ENCODE measurements at regions not wholly inside any gene's neighbourhood (a gene's known extent, or its start where the extent isn't known, plus 50 kb on each side); places are given as distances from the start of the nearest gene placed in this dataset.

- H3K27me3 Mint-ChIP-seq (ENCODE audit: low read depth in 3 of 3), result peaks cover 0 to 4% (median 1%) of the 10 kb centered on the region in 3 donors
- no peak overlapping the region for H3K27ac Mint-ChIP-seq
- Histone ChIP-seq H2AFZ (ENCODE audit: insufficient read depth, low read depth, low read length, poor library complexity, severe bottlenecking) (no peak overlapping the region), H3K36me3 (replicated peaks in 1 of 2; ENCODE audit: control insufficient read depth in 1 of 2, insufficient read depth in 2 of 2, low read length in 2 of 2) (no peaks in the 10 kb centered on the region), H3K79me2 (ENCODE audit: insufficient read depth, low read length) (no peaks in the 10 kb centered on the region), H3K27me3 (ENCODE audit: control insufficient read depth in 2 of 2, insufficient read depth in 2 of 2, low read length in 2 of 2) (no peaks in the 10 kb centered on the region), H3K4me1 (ENCODE audit: control insufficient read depth in 1 of 2, insufficient read depth in 2 of 2, low read length in 2 of 2) (no peaks in the 10 kb centered on the region), H4K20me1 (ENCODE audit: insufficient read depth, low read length) (no peaks in the 10 kb centered on the region), H3K4me2 (replicated peaks; ENCODE audit: extremely low read depth, low read length, poor library complexity, severe bottlenecking) (no peak overlapping the region), H3K9me3 (replicated peaks in 1 of 2; ENCODE audit: control insufficient read depth in 1 of 2, insufficient read depth in 1 of 2, low read length in 2 of 2) (no peaks in the 10 kb centered on the region), H3K27ac (ENCODE audit: low read depth in 1 of 2, low read length in 2 of 2) (no peak overlapping the region), H3K9ac (ENCODE audit: insufficient read depth, low read length, poor library complexity, severe bottlenecking) (no peak overlapping the region), H3K4me3 (replicated peaks in 1 of 3; ENCODE audit: low read depth in 2 of 3, low read length in 3 of 3) (no peak overlapping the region)
- intact Hi-C loops (cut with micrococcal nuclease), result no loop called here
- 91% methylated on average over 6 of the region's 8 CpGs for WGBS (ENCODE audit: insufficient coverage)
- no peaks in the 10 kb centered on the region for H3K36me3 Mint-ChIP-seq
- no peak for TF ChIP-seq CTCF (IDR thresholded peaks at IDR 0.05)
- no peak overlapping the region for H3K4me3 Mint-ChIP-seq
- H3K4me1 Mint-ChIP-seq, result peaks cover 10% of the 10 kb centered on the region
- no peak for DNase-seq
- peaks cover 1 to 17% (median 3%) of the 10 kb centered on the region in 7 donors for H3K9me3 Mint-ChIP-seq
Measured at GRCh38 chr4:152117933-152118507, 357.2 kb upstream of the GATB start.

- Mint-ChIP-seq H3K36me3 (no peaks in the 10 kb centered on the region), H3K27me3 (ENCODE audit: low read depth in 3 of 3) (peaks cover 0 to 4% (median 1%) of the 10 kb centered on the region in 3 donors), H3K4me3 (no peak overlapping the region), H3K9me3 (peaks cover 0 to 17% (median 3%) of the 10 kb centered on the region in 7 donors), H3K4me1 (peaks cover 14% of the 10 kb centered on the region), H3K27ac (no peak overlapping the region)
- no CpG with 5 or more reads among the region's 6 CpGs for WGBS (ENCODE audit: insufficient coverage)
- Histone ChIP-seq H3K9ac (ENCODE audit: insufficient read depth, low read length, poor library complexity, severe bottlenecking) (no peak overlapping the region), H3K36me3 (replicated peaks in 1 of 2; ENCODE audit: control insufficient read depth in 1 of 2, insufficient read depth in 2 of 2, low read length in 2 of 2) (no peaks in the 10 kb centered on the region), H3K27ac (ENCODE audit: low read depth in 1 of 2, low read length in 2 of 2) (no peak overlapping the region), H3K4me2 (replicated peaks; ENCODE audit: extremely low read depth, low read length, poor library complexity, severe bottlenecking) (no peak overlapping the region), H3K79me2 (ENCODE audit: insufficient read depth, low read length) (no peaks in the 10 kb centered on the region), H3K9me3 (replicated peaks in 1 of 2; ENCODE audit: control insufficient read depth in 1 of 2, insufficient read depth in 1 of 2, low read length in 2 of 2) (no peaks in the 10 kb centered on the region), H4K20me1 (ENCODE audit: insufficient read depth, low read length) (no peaks in the 10 kb centered on the region), H2AFZ (ENCODE audit: insufficient read depth, low read depth, low read length, poor library complexity, severe bottlenecking) (no peak overlapping the region), H3K27me3 (ENCODE audit: control insufficient read depth in 2 of 2, insufficient read depth in 2 of 2, low read length in 2 of 2) (no peaks in the 10 kb centered on the region), H3K4me1 (ENCODE audit: control insufficient read depth in 1 of 2, insufficient read depth in 2 of 2, low read length in 2 of 2) (peaks cover 0 to under 1% of the 10 kb centered on the region in 2 donors), H3K4me3 (replicated peaks in 1 of 3; ENCODE audit: low read depth in 2 of 3, low read length in 3 of 3) (no peak overlapping the region)
- no peak for TF ChIP-seq CTCF (IDR thresholded peaks at IDR 0.05)
- DNase-seq, result no peak
- intact Hi-C loops (cut with micrococcal nuclease), result no loop called here
Measured at GRCh38 chr4:152117520-152117919, 356.7 kb upstream of the GATB start.

Data from CD14-positive monocyte (primary cell).